GM20000 (cell line): ENCODE measurements at regions not wholly inside any gene's neighbourhood (a gene's known extent, or its start where the extent isn't known, plus 50 kb on each side); places are given as distances from the start of the nearest gene placed in this dataset.

ENCODE experiments used
- DNase-seq: peaks from one replicate; pipeline ENCODE4 v3.0.0; 2012; ENCODE audit warnings: low spot score
- CTCF ChIP-seq: IDR thresholded peaks from 2 replicates; pipeline ENCODE4 v1.5.1; 2012; ENCODE audit warnings: mild to moderate bottlenecking, control low read depth; ENCODE audit errors: extremely low read depth, missing control alignments

- DNase-seq = no peak
- no peak for TF ChIP-seq CTCF
Measured at GRCh38 chrX:104329731-104330130, 75.0 kb upstream of the ESX1 start.

GRCh38 chrX:104325213-104325585 lies 70.5 kb upstream of the ESX1 start:
- no peak for TF ChIP-seq CTCF
- DNase-seq = no peak

- DNase-seq = no peak
- no peak for TF ChIP-seq CTCF
Measured at GRCh38 chrX:104324461-104325212, 69.9 kb upstream of the ESX1 start.

- TF ChIP-seq CTCF = no peak
- no peak for DNase-seq
Measured at GRCh38 chrX:104319346-104319745, 64.6 kb upstream of the ESX1 start.

GRCh38 chrX:104318330-104319009 lies 63.7 kb upstream of the ESX1 start:
- no peak for TF ChIP-seq CTCF
- DNase-seq = no peak

- DNase-seq = no peak
- no peak for TF ChIP-seq CTCF
Measured at GRCh38 chrX:104316739-104317138, 62.0 kb upstream of the ESX1 start.

GRCh38 chrX:104315555-104315954 lies 60.8 kb upstream of the ESX1 start:
- no peak for DNase-seq
- no peak for TF ChIP-seq CTCF
